ENCODE measurements at regions not wholly inside any gene's neighbourhood (a gene's known extent, or its start where the extent isn't known, plus 50 kb on each side); places are given as distances from the start of the nearest gene placed in this dataset.

GRCh38 chr3:150217691-150218090 lies 190.4 kb upstream of the TSC22D2 start:
- TF ChIP-seq YY1 (IDR thresholded peaks at IDR 0.05; ENCODE audit: insufficient read depth, insufficient read length) (no peak), ZNF274 (IDR thresholded peaks at IDR 0.05; ENCODE audit: low read depth, low read length) (no peak)

Data from NT2/D1 (cell line).